IPS-20b (cell line): ENCODE measurements at regions not wholly inside any gene's neighbourhood (a gene's known extent, or its start where the extent isn't known, plus 50 kb on each side); places are given as distances from the start of the nearest gene placed in this dataset.

Source experiments
- H3K27ac ChIP-seq: one replicate; pipeline ENCODE4 v1.5.1; 2013; ENCODE audit warnings: low read length
- H3K27me3 ChIP-seq: 2 replicates; pipeline ENCODE4 v1.6.1; 2013; ENCODE audit warnings: mild to moderate bottlenecking, low read length, inconsistent platforms; ENCODE audit not compliant: insufficient read depth
- H3K36me3 ChIP-seq: 2 replicates; pipeline ENCODE4 v1.6.1; 2013; ENCODE audit warnings: low read depth, mild to moderate bottlenecking, inconsistent platforms, low read length, moderate library complexity; ENCODE audit not compliant: insufficient read depth
- H3K4me1 ChIP-seq: 2 replicates; pipeline ENCODE4 v1.6.1; 2013; ENCODE audit warnings: mild to moderate bottlenecking, control low read depth, inconsistent platforms, low read length, moderate library complexity; ENCODE audit not compliant: insufficient read depth
- H3K4me3 ChIP-seq: 2 replicates; pipeline ENCODE4 v1.5.1; 2013; ENCODE audit warnings: mild to moderate bottlenecking, low read length, inconsistent platforms
- H3K9ac ChIP-seq: 2 replicates; pipeline ENCODE4 v1.6.1; 2013; ENCODE audit warnings: low read depth, mild to moderate bottlenecking, inconsistent platforms, low read length, moderate library complexity
- H3K9me3 ChIP-seq: 2 replicates; pipeline ENCODE4 v1.6.1; 2013; ENCODE audit warnings: mild to moderate bottlenecking, low read depth, low read length, inconsistent platforms; ENCODE audit not compliant: insufficient read depth

DNA sequence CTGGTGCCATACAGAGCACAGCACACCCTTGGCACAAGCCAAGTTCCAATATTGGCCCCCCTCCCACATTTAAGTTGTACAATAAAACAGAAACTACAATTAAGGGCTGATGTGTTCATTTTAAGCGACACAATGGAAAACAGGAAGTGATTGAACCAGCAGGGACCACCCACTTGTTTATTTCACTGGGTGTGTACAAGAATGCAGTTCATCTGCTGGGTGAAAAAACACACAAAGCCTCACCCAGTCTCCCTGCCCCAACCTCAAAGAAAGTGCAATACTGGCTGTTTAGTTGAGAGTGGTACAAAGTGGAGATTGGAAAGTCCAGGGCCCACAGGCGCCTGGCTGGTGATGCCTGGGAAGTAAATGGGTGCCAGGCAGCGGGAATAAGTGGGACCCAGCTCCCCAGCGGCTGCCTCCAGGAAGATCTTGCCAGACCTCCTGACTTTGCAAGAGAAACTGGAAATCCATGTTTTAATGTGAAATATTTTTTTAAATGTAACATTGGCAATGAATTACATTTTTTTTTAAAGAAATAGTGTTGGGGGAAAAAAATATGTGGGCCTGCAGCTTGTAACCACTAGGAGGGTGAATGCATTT is 322.1 kb downstream of the ZNF536 start:
- H3K4me3 ChIP-seq, result no peak overlapping the region
- H3K9ac ChIP-seq, result no peak overlapping the region
- H3K27me3 ChIP-seq, result no peaks in the 10 kb centered on the region; the same call in 1 of the 2 replicates
- peaks cover 28% of the 10 kb centered on the region for H3K4me1 ChIP-seq
- no peak overlapping the region for H3K27ac ChIP-seq
- no peaks in the 10 kb centered on the region for H3K9me3 ChIP-seq
- H3K36me3 ChIP-seq, result no peaks in the 10 kb centered on the region

DNA sequence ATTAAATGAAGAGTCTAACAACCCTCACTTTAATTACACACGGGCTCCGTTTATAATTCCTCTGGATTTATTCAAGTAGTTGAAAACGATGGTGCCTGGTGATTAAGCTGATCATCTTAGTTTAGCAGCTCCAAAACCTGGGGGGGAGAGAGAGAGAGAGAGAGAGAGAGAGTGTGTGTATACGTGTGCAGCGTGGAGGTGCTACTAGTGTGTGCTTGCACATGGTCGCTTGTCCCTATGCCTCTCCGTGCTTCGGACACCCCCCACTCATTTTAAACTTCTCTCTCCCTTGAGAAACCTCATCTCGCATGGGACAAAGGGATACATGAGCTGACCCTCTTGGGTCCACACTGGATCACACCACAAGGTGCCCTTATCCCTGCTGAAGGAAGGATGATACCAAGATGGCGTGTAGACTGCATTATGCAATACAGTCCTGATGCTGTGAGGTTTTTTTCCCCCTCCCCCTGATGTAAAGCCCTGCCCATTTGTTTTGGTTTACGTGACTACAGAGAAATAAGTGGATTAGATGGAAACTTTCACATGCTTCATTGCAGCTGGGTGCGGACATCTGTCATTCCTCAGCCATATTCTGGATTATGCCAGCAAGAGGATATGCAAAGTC is 320.8 kb downstream of the ZNF536 start:
- H3K27me3 ChIP-seq, result no peaks in the 10 kb centered on the region; the same call in 1 of the 2 replicates

DNA sequence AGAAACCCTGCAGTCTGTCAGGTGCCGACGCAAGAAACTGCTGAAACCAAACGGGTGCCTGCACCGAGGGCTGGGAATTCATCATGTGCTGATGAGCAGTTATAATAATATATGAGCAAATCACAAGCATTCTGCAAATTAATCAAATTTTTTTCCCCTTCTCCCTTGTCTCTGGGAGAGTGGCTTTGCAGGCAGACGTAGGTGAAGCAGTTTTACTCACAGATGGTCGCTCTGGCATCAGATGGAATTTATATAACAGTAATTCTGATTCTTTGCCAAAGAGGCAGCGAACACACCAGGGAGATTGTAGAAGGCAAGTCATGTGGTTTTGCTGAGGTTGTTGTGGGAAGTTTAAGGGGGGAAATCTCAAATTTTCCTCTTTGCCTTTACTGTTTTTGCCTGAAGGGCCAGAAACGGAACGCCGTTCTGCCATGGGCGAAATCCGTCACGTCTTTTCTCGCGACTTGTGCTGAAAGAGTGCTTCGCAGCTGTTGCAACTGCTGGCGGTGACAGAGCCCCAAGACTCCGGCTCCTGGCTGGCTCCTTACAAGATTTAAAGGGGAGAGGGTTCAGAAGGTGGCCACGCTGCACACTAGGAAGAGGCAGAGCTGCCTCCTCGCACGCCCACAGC is 320.1 kb downstream of the ZNF536 start:
- Histone ChIP-seq H3K9me3 (no peaks in the 10 kb centered on the region), H3K9ac (no peak overlapping the region), H3K4me3 (no peak overlapping the region), H3K27ac (no peak overlapping the region), H3K36me3 (no peaks in the 10 kb centered on the region), H3K4me1 (peaks cover 28% of the 10 kb centered on the region), H3K27me3 (no peaks in the 10 kb centered on the region; the same call in 1 of the 2 replicates)

More for the DNA sequence above, 320.8 kb downstream of the ZNF536 start:
- Histone ChIP-seq H3K9me3 (no peaks in the 10 kb centered on the region), H3K27ac (no peak overlapping the region), H3K36me3 (no peaks in the 10 kb centered on the region), H3K4me1 (peaks cover 28% of the 10 kb centered on the region), H3K9ac (no peak overlapping the region), H3K4me3 (no peak overlapping the region)

DNA sequence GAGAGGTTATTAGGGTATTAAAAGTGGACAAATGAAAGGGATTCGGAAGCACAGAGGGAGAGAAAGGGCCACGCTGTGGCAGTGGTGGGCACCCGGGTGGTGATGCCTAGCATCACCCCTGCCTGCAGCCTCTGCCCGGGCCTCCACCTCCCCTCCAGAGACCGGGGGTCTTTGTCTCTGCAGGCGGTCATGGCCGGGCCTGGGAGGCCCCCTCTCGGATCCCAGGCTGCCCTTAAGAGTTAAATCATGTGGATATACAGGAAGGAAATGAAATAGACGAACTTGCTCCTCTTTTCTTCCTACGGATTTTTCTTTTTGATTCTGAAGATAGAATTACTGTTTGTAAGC is 319.6 kb downstream of the ZNF536 start:
- H3K4me3 ChIP-seq, result no peak overlapping the region
- H3K9me3 ChIP-seq, result no peaks in the 10 kb centered on the region
- no peak overlapping the region for H3K27ac ChIP-seq
- H3K4me1 ChIP-seq, result peaks cover 30% of the 10 kb centered on the region
- no peaks in the 10 kb centered on the region; the same call in 1 of the 2 replicates for H3K27me3 ChIP-seq
- no peaks in the 10 kb centered on the region for H3K36me3 ChIP-seq
- H3K9ac ChIP-seq, result no peak overlapping the region; the same call in 1 of the 2 replicates

DNA sequence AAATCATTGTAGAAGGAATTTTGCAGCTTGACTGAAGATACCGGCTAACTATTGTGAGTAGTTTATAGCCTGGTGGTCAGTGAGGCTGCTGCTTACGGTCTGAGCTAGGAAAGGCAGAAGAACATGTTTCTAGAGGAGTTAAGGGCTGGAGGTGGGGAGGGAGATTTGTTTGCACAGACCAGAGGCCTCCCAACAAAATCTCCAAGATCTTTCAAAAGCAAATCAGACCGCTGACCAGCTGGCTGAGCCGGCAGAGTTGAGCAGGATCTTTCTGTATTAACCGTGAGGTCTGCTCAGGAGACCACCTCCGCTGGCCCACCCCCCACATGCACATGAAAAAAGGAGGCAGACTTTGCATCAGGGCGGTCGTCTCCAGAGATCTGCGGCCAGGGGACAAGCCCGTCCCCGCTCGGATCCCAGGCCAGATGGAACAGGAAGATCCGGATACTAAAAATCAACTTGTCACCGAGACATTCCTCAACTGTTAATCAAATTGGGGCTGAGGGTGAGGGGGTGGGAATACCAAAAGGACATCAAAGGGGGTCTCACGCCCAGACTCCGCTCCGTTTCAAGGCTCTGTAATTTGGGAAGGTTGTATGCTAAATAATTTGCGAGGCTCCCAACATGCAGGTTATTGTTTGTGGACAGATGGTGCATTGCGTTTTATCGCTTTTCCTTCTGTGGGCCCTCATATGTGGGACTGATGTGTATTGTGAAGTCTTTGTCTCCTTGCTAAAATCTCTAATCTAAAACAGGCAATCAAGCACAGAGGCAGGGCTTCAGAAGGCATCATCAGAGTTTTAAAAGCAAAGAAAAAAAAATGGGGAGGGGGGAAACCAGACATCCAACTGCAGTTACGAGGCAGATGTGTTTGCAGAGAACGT is 319.0 kb downstream of the ZNF536 start:
- Histone ChIP-seq H3K4me1 (peaks cover 32% of the 10 kb centered on the region), H3K36me3 (no peaks in the 10 kb centered on the region), H3K9ac (peak overlapping the region; percentile 55; the same call in 1 of the 2 replicates), H3K4me3 (peak overlapping the region; percentile 46), H3K27ac (peak overlapping the region; percentile 44), H3K27me3 (no peaks in the 10 kb centered on the region; the same call in 1 of the 2 replicates), H3K9me3 (no peaks in the 10 kb centered on the region)

GRCh38 chr19:30690525-30690924 is 318.3 kb downstream of the ZNF536 start:
- Histone ChIP-seq H3K4me3 (0 out of 2 replicates have a peak overlapping the region, but pooled peaks have one; percentile 46), H3K9ac (peak overlapping the region; percentile 55; the same call in 1 of the 2 replicates), H3K27ac (peak overlapping the region; percentile 44), H3K36me3 (no peaks in the 10 kb centered on the region), H3K4me1 (peaks cover 32% of the 10 kb centered on the region), H3K27me3 (no peaks in the 10 kb centered on the region; the same call in 1 of the 2 replicates), H3K9me3 (no peaks in the 10 kb centered on the region)

DNA sequence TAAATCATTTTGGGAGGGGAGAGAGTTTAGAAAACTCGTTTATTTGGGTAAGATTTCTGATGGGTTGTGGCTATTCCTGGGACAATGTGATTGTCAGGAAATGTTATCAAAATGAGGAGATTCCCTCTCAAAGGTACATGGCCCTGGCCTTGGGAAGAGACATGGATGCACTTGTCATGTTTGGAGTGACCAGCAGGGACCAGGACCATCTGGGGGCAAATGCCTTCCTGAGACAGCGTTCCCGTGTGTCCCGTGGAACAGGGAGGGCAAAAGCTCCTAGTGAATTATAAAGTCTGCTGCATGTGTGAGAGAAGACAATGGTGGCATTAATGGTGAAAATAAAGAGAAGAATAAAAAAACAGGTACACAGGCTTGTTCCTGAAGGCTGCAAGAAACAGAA is 317.3 kb downstream of the ZNF536 start:
- Histone ChIP-seq H3K27ac (no peak overlapping the region), H3K27me3 (no peaks in the 10 kb centered on the region; the same call in 1 of the 2 replicates), H3K9ac (no peak overlapping the region), H3K4me3 (no peak overlapping the region), H3K9me3 (no peaks in the 10 kb centered on the region), H3K36me3 (no peaks in the 10 kb centered on the region), H3K4me1 (peaks cover 32% of the 10 kb centered on the region)

DNA sequence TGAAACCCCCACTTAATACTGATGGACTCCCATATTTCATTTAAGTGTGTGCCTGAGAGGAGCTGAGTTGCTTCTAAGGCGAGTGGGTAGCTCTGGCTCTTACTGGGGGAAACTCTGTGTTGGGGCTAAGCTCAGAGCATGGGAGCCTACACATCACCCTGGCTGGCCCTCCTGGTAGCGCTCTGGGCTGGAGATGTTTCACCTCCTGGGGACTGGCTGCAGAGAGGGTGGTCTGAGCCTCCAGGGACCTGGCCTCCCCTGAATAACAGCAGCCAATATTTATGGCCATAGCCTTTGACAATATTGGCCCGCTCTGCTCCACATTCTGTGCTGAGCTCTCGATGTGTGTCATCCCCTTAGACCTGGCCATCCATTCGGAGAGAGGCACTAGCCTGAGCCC is 316.5 kb downstream of the ZNF536 start:
- no peak overlapping the region for H3K27ac ChIP-seq
- no peak overlapping the region for H3K9ac ChIP-seq
- H3K36me3 ChIP-seq, result no peaks in the 10 kb centered on the region
- H3K4me3 ChIP-seq, result no peak overlapping the region
- no peaks in the 10 kb centered on the region for H3K9me3 ChIP-seq
- peaks cover 32% of the 10 kb centered on the region for H3K4me1 ChIP-seq
- no peaks in the 10 kb centered on the region; the same call in 1 of the 2 replicates for H3K27me3 ChIP-seq

DNA sequence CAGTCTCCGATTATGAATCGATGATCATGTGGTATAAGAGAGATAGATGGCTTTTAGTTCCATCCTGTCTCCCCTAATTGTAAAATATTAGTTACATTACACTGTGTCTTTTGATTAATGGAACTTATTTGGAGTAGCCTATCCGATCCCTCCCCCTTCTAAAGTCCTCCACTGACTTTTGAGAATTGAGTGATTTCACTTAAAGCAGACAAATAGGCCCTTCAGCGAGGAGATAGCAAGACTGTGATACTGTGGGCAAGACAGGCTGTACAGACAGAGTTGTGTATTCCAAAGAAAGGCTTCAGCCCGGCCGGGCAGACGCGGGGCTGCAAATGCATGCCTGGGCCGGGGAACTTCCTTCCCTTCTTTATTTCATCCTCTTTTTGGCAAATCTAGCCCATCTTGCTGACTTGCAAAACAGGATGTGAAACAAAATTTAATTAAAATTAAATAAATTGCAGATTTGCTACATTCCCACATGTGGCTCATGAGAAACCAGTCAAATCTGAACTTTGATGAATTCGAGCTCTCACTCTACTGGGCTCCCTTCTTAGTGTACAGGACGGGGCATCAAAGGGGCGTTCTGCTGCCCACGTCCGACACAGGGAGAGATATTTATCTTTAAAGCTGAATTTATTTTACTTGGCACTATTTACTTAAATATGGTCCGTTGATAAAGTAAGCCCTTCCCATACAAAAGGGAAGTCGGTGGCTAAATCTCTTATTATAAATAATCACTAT is 314.8 kb downstream of the ZNF536 start:
- Histone ChIP-seq H3K9ac (0 out of 2 replicates have a peak overlapping the region, but pooled peaks have one; percentile 14), H3K4me1 (peaks cover 21% of the 10 kb centered on the region), H3K4me3 (no peak overlapping the region), H3K27me3 (no peaks in the 10 kb centered on the region; the same call in 1 of the 2 replicates), H3K9me3 (no peaks in the 10 kb centered on the region), H3K27ac (no peak overlapping the region), H3K36me3 (no peaks in the 10 kb centered on the region)

- H3K36me3 ChIP-seq, result no peaks in the 10 kb centered on the region
- H3K27me3 ChIP-seq, result no peaks in the 10 kb centered on the region; the same call in 1 of the 2 replicates
- no peaks in the 10 kb centered on the region for H3K9me3 ChIP-seq
- H3K9ac ChIP-seq, result 0 out of 2 replicates have a peak overlapping the region, but pooled peaks have one; percentile 14
- no peak overlapping the region for H3K27ac ChIP-seq
- H3K4me1 ChIP-seq, result peaks cover 15% of the 10 kb centered on the region
- H3K4me3 ChIP-seq, result no peak overlapping the region
Measured at GRCh38 chr19:30686176-30686820, 314.1 kb downstream of the ZNF536 start.
